Gastroesophageal sphincter (tissue), 3 donors: ENCODE measurements at regions not wholly inside any gene's neighbourhood (a gene's known extent, or its start where the extent isn't known, plus 50 kb on each side); places are given as distances from the start of the nearest gene placed in this dataset.

ENCODE experiments used
- EP300 ChIP-seq: sonication (generic); formaldehyde crosslinking; IDR thresholded peaks from one replicate; pipeline ENCODE4 v1.6.1; 2017; ENCODE audit warnings: antibody characterized with exemption, mild to moderate bottlenecking
- POLR2A ChIP-seq, 2 donors: fragments of 450-650 bp; IDR thresholded peaks; one replicate each; pipeline ENCODE4 v1.6.1; 2017; ENCODE audit warnings: antibody characterized with exemption in 2 of 2, mild to moderate bottlenecking in 2 of 2, moderate library complexity in 1 of 2
- POLR2AphosphoS5 ChIP-seq: sonication (generic); formaldehyde crosslinking; IDR thresholded peaks from one replicate; pipeline ENCODE4 v1.6.1; 2017; ENCODE audit warnings: antibody characterized with exemption
- TF ChIP-seq, protein P1 (sequence below), 4 experiments: fragments of 200-600 bp in 2 of 4; fragments of 450-650 bp in 2 of 4; sonication (generic) in 1 of 4; IDR thresholded peaks; one replicate each; pipeline ENCODE4 v1.5.1; 2017 to 2019; ENCODE audit warnings: antibody characterized with exemption in 4 of 4, mild to moderate bottlenecking in 2 of 4, moderate library complexity in 2 of 4

DNA sequence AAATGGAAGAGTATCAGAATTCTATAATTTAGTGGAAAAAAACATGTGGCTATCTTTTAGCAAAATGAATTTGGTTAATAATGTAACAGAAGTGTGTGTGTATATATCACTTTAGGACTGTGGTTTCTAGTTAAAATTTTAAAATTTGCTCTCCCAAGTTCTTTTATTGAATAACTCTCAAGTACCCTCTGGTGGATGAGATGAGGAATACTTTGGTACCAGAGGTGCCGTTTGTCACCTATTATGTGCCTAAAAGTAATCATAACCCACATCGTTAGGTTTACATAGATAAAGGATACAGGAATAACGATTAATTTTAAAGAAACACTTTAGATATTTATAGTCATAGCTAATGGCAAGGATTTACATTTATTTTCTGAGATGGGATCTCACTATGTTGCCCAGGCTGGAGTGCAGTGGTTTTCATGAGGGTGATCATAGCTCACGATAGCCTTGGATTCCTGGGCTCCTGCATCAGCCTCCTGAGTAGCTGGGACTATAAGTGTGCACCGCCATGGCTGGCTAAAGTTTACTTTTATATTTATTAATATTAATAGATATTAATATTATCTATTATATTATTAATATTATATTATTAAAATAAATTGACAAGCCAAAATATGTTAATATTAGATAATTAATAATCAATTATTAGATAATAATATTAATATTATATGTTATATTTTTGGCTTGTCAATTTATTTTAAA lies 66.7 kb upstream of the CAPRIN1 start:
- TF ChIP-seq, protein P1, sequence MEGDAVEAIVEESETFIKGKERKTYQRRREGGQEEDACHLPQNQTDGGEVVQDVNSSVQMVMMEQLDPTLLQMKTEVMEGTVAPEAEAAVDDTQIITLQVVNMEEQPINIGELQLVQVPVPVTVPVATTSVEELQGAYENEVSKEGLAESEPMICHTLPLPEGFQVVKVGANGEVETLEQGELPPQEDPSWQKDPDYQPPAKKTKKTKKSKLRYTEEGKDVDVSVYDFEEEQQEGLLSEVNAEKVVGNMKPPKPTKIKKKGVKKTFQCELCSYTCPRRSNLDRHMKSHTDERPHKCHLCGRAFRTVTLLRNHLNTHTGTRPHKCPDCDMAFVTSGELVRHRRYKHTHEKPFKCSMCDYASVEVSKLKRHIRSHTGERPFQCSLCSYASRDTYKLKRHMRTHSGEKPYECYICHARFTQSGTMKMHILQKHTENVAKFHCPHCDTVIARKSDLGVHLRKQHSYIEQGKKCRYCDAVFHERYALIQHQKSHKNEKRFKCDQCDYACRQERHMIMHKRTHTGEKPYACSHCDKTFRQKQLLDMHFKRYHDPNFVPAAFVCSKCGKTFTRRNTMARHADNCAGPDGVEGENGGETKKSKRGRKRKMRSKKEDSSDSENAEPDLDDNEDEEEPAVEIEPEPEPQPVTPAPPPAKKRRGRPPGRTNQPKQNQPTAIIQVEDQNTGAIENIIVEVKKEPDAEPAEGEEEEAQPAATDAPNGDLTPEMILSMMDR (IDR thresholded peaks at IDR 0.05) = no peak
- no peak for TF ChIP-seq EP300
- TF ChIP-seq POLR2A (IDR thresholded peaks at IDR 0.05) = no peak
- no peak for TF ChIP-seq POLR2AphosphoS5
